ENCODE measurements at regions not wholly inside any gene's neighbourhood (a gene's known extent, or its start where the extent isn't known, plus 50 kb on each side); places are given as distances from the start of the nearest gene placed in this dataset.

DNA sequence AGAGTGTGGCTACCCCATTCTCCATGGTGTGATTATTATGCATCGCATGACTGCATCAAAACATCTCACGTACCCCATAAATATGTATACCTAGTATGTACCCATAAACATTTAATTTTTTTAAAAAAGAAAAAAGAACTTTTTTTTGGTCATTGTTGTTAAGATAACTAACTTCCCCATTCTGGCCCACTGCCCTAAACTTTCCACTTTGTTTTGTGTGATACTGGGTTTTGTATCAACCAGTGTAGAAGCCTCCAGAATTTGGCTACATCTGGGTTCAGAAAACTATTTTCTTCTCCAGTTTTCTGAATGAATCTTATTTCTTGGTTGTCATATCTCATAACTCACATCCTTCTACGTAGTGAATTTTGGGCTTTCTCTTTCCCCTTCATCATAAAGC lies 62.3 kb upstream of the NABP1 start:
- DNase-seq, result no peak

DNA sequence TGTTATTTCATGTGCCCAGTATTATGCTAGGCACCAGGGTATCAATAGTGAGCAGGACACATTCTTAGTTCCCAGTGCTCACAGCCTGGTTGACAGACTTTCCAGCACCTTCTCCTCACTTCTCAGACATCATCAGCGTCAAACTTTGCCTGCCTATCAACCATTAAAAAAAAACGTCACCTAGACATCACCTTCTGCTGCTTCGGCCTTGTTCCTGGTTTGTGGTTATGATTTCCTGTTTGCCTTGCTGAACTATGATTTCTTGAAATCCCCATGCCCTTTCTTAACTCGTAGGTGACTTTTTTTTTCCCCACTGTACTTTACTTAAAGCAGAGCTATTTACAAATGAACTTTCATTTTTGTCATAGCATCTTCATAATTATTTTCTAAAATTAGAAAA lies 60.4 kb upstream of the NABP1 start:
- no peak for DNase-seq

DNA sequence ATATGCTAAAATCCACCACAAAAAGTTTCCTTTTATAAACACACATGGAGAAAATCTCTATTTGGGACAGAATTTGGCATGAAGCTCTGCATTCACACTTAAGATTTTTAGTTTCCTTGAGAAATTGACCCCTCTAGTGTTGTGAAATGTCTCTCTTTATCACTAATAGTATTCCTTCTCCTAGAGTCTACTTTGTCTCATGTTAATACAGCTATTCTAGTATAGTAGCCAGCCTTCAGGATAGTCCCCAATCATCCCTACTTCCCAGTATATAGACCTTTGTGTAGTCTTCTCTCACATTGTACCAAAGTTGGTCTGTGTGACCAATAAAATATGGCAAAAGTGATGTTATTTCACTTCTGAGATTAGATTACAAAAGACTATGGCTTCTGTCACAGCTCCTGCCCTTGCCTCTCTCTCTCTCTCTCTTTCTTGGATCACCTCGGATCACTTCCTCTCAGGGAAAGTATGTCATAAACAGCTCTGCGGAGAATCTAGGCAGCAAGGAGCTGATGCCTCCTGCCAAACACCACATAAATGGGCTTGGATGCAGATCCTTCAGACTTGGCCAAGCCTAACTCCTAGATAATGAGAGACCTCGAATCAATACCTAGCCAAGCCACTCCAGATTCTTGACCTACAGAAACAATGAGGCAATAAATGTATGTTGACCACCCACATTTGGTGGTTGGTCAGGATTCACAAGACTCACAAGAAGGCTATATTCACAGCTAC lies 59.7 kb upstream of the NABP1 start:
- DNase-seq, result no peak

- no peak for DNase-seq
Observed at GRCh38 chr2:191618786-191619185, 59.1 kb upstream of the NABP1 start.

DNA sequence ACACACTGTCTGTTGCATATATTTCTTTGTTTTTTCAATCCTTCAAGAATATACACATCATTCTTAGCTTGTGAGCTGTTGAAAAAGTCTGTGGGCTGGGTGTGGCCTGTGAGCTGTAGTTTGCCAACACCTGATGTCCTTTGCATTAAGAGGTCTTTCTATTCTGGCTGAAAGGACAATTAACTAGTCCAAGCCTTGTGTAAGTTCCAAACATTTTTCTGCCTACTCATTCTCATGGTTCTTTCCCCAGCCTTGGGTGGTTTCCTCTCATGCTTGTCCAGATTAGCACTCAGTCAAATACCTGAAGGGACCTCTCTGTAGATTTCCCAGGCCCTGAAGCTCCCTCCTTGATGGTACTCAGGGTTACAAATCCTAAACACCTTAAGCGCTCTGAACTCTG lies 57.8 kb upstream of the NABP1 start:
- no peak for DNase-seq

DNA sequence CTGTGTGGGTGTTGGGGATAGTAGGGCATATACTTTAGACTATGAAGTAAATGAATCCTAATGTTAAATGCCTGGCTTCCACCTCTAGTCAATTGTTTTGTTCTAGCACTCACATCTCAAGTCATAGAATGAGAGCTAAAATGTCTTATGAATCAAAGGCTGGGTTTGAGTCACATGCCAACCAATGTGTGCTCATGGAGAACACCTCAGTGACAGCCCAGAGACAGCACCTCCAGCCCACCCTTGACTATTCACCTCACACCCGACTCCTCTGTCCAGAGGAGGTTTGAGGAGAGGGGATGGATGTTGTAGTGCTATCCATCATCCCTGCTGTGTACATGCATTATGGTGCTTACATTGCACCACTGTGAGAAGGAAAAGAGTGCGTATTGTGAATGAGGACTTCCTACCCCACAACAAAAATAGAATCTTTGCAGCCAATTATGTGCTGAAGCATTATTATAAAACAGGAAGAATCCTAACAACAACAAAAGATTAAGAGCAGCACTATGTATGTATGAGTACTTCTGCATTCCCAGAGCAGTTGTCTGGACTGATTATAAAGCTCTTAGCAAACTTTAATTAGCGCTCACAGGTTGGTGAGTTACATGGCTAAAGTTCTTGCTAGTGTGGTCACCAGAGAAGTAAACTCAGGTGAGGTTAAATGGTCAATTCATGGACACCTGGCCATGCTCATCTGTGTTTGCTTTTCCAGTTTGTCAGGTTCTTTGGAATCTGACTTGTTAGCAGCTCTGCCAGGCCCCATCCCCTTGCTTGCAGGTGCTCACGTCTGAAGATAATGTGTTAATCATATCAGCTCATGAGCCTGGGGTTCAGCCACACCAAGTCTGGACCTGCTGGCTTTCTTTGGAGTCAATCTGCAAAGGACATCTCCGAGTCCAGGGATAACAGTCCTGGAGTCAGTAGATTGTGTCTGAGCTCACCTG lies 55.3 kb upstream of the NABP1 start:
- DNase-seq, result no peak

- no peak for DNase-seq
Observed at GRCh38 chr2:191625016-191625415, 52.9 kb upstream of the NABP1 start.

- DNase-seq, result no peak
Observed at GRCh38 chr2:191625446-191625845, 52.5 kb upstream of the NABP1 start.

DNA sequence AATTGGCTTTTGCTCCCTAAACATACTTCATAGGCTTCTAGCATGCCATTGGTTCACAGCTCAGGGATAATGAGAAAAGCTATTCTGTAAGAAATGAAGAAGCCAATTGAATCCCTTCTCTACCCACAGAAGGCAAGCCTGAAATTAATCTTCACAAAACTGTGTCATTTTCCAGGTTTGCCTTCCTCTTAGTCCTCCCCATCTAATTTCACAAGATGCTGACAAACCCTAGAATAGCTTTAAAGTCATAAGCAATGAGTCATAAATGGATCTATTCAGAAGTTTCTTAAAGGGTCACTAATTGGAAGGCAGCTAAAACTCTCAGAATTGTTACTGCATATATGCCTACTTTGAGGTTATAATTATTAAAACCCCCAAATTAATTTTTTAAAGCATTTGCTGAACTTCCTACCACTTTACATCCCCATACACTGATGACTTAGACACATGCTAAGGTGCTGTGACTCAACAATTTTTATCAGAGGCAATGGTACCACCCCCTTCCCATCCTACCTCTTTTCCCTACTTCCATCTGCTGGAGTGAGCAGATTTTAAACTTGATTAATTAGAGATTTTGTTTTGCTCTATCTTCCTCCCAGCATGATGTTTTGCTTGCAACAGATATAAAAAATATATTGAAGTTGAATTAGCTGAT lies 51.3 kb upstream of the NABP1 start:
- DNase-seq, result no peak

DNA sequence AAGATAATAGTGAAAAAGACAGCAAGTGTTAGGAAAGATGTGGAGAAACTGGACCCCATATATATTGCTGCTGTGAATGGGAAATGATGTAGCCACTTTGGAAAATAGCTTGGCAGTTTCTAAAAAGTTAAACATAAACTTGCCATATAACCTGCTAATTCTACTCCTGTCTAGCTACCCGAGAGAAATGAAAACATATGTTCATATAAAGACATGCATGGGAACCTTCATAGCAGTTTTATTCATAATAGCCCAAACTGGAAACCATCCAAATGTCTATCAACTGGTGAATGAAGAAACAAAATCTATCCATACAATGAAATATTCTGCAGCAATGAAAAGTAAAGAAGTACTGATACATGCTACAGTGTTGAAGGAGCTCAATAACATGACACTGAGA lies 50.4 kb upstream of the NABP1 start:
- DNase-seq, result no peak
